Breast epithelium (tissue), 3 donors: ENCODE measurements at regions not wholly inside any gene's neighbourhood (a gene's known extent, or its start where the extent isn't known, plus 50 kb on each side); places are given as distances from the start of the nearest gene placed in this dataset.

Experiments used
- CTCF ChIP-seq, 3 donors: fragments of 450-650 bp; IDR thresholded peaks; one replicate each; pipeline ENCODE4 v1.5.1; 2016 to 2017; ENCODE audit warnings: antibody characterized with exemption in 3 of 3, mild to moderate bottlenecking in 3 of 3, moderate library complexity in 3 of 3
- POLR2A ChIP-seq: fragments of 450-650 bp; IDR thresholded peaks from one replicate; pipeline ENCODE4 v1.6.1; 2016; ENCODE audit warnings: antibody characterized with exemption, mild to moderate bottlenecking, moderate library complexity
- POLR2AphosphoS5 ChIP-seq, 3 donors: sonication (generic); formaldehyde crosslinking; IDR thresholded peaks; one replicate each; pipeline ENCODE4 v1.6.1; 2017; ENCODE audit warnings: antibody characterized with exemption in 3 of 3

GRCh38 chr1:194215448-194215847 is 1029.0 kb upstream of the B3GALT2 start:
- TF ChIP-seq CTCF (IDR thresholded peaks at IDR 0.05) = no peak
- no peak for TF ChIP-seq POLR2AphosphoS5 (IDR thresholded peaks at IDR 0.05)
- no peak for TF ChIP-seq POLR2A
